Psoas muscle (tissue), 7 donors: ENCODE measurements at regions not wholly inside any gene's neighbourhood (a gene's known extent, or its start where the extent isn't known, plus 50 kb on each side); places are given as distances from the start of the nearest gene placed in this dataset.

ENCODE experiments used
- ATAC-seq, 4 donors: fragments of 200-7000 bp; cut with Tn5 transposase; one replicate each; pipeline ENCODE4 v1.9.1; 2020; ENCODE audit warnings: moderate library complexity in 3 of 4, mild to moderate bottlenecking in 2 of 4
- DNase-seq, 2 donors: peaks; one replicate each; pipeline ENCODE4 v3.0.0-alpha.2; 2020
- H3K27ac ChIP-seq: fragments of 200-600 bp; one replicate; pipeline ENCODE4 v1.8.0; 2022
- H3K27me3 ChIP-seq, 3 donors: fragments of 200-600 bp in 1 of 3; one replicate each; pipeline versions ENCODE4 v1.6.1 to v1.8.0; 2013 to 2022; ENCODE audit warnings: low read length in 2 of 3, mild to moderate bottlenecking in 2 of 3, moderate library complexity in 1 of 3; ENCODE audit not compliant: insufficient read depth in 3 of 3
- H3K36me3 ChIP-seq, 2 donors: fragments of 200-600 bp in 1 of 2; one replicate each; pipeline versions ENCODE4 v1.6.1 to v1.8.0; 2013 to 2022; ENCODE audit warnings: low read depth in 1 of 2, mild to moderate bottlenecking in 1 of 2, moderate library complexity in 1 of 2; ENCODE audit not compliant: insufficient read depth in 1 of 2
- H3K4me1 ChIP-seq: fragments of 200-600 bp; one replicate; pipeline ENCODE4 v1.8.0; 2022
- H3K4me3 ChIP-seq: fragments of 200-600 bp; one replicate; pipeline ENCODE4 v1.8.0; 2022; ENCODE audit warnings: mild to moderate bottlenecking
- H3K9me3 ChIP-seq: fragments of 200-600 bp; one replicate; pipeline ENCODE4 v1.8.0; 2022
- WGBS, 3 donors: extraction: QIAGEN DNeasy Blood & Tissue Kit; methylation state at CpG; one replicate each; pipeline versions ENCODE4 v1.1.6 to v1.1.7; 2013; 5-methylcytosine and 5-hydroxymethylcytosine counted together
- intact Hi-C, 2 donors: fragments of 100-400 bp; cut with DNase I; formaldehyde crosslinking; loops; one replicate each; pipeline versions ENCODE4 v1.11.0 to v1.14.2; 2022
- TF ChIP-seq, protein P1 (sequence below): fragments of 200-600 bp; IDR thresholded peaks from one replicate; pipeline ENCODE4 v1.8.0; 2022; ENCODE audit warnings: antibody characterized with exemption
- donor health status: healthy with polysubstance abuse.
- donor health status: DM: no; HTN: no; CAD: no; lungs with moderate emphysema.
- donor health status: Bipolar disorder and iron deficiency.
- donor health status: healthy.
- donor health status: DM: yes; HTN: yes; CAD: no.
- donor health status: DM: no; HTN: no; CAD: no.
- donor health status: DM: yes; HTN: yes; CAD: no.

DNA sequence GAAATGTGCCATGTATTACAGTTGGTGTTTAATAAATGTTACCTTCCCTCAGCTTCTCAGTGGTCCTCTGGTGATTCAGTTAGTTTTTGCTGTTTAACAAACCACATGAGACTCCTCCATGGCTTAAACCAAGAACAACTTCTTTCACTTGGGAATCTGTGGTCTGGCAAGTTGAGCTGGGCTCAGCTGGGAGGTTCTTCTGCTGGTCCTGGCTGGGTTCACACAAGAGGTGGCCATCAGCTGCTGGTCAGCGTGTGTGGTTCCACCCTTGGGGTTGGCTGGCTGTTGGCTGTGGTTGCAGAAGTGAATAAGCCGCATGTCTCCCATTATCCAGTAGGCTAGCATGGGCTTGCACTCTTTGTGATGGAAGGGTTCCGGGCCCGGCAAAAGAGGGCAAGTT is 160.5 kb downstream of the MIAT start:
- no peak overlapping the region for H3K4me3 ChIP-seq
- H3K36me3 ChIP-seq = no peaks in the 10 kb centered on the region
- H3K4me1 ChIP-seq = no peaks in the 10 kb centered on the region
- H3K27ac ChIP-seq = no peak overlapping the region
- WGBS, 3 donors = 56 to 74% (median 63%) methylated on average over 4 of the region's 4 CpGs
- ATAC-seq = no peak
- H3K27me3 ChIP-seq = no peaks in the 10 kb centered on the region
- no peak for DNase-seq
- intact Hi-C loops = no loop called here
- TF ChIP-seq, protein P1, sequence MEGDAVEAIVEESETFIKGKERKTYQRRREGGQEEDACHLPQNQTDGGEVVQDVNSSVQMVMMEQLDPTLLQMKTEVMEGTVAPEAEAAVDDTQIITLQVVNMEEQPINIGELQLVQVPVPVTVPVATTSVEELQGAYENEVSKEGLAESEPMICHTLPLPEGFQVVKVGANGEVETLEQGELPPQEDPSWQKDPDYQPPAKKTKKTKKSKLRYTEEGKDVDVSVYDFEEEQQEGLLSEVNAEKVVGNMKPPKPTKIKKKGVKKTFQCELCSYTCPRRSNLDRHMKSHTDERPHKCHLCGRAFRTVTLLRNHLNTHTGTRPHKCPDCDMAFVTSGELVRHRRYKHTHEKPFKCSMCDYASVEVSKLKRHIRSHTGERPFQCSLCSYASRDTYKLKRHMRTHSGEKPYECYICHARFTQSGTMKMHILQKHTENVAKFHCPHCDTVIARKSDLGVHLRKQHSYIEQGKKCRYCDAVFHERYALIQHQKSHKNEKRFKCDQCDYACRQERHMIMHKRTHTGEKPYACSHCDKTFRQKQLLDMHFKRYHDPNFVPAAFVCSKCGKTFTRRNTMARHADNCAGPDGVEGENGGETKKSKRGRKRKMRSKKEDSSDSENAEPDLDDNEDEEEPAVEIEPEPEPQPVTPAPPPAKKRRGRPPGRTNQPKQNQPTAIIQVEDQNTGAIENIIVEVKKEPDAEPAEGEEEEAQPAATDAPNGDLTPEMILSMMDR = no peak
- H3K9me3 ChIP-seq = peaks cover 11% of the 10 kb centered on the region

DNA sequence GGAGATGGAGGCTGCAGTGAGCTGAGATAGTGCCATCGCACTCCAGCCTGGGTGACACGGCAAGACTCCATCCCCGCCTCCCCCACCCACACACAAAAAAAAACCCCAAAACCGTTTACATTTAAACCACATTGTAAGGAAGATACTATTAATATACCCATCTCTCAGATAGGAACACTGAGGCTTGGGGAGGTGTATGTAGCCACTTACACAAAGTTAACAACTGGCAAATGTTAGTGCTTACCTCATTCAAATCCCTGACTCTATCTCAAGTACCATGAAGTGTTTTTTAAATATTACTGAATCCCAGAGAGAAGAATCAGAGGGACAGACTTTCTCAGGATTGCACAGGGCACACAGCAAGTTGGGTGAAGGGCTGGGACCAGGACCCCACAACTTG is 164.5 kb downstream of the MIAT start:
- TF ChIP-seq, protein P1 = no peak
- WGBS, 3 donors = 89 to 91% (median 90%) methylated on average over 4 of the region's 4 CpGs
- intact Hi-C loops = no loop called here
- Histone ChIP-seq H3K27me3 (no peaks in the 10 kb centered on the region), H3K9me3 (peaks cover 11% of the 10 kb centered on the region), H3K4me3 (no peak overlapping the region), H3K4me1 (no peaks in the 10 kb centered on the region), H3K27ac (no peak overlapping the region), H3K36me3 (no peaks in the 10 kb centered on the region)
- ATAC-seq (no peak), DNase-seq (no peak)

DNA sequence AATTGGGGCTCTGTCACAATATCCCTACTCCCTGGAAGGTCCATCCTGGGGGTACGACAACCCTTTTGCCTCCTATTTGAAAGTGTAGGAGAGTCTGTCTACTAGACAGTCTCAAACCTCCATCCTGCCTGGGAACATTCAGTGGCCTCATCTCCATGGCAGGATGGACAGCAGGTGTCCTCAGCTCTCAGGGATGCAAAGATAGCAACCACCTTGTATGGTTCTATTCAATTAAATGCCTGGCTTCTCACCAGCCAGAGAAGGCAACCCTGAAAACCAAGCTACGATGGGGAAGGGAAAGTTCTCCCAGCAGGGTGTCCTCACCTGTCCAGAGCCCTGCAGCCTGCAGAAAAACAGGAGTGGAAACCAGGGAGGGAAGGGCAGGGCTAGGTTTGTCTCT is 164.9 kb downstream of the MIAT start:
- Histone ChIP-seq H3K27me3 (no peaks in the 10 kb centered on the region), H3K27ac (no peak overlapping the region), H3K4me3 (no peak overlapping the region), H3K4me1 (no peaks in the 10 kb centered on the region), H3K9me3 (peaks cover 11% of the 10 kb centered on the region), H3K36me3 (no peaks in the 10 kb centered on the region)
- 53 to 57% (median 55%) methylated on average over 2 of the region's 2 CpGs for WGBS, 3 donors
- no peak for DNase-seq
- ATAC-seq = no peak
- intact Hi-C loops = no loop called here
- TF ChIP-seq, protein P1 = no peak

DNA sequence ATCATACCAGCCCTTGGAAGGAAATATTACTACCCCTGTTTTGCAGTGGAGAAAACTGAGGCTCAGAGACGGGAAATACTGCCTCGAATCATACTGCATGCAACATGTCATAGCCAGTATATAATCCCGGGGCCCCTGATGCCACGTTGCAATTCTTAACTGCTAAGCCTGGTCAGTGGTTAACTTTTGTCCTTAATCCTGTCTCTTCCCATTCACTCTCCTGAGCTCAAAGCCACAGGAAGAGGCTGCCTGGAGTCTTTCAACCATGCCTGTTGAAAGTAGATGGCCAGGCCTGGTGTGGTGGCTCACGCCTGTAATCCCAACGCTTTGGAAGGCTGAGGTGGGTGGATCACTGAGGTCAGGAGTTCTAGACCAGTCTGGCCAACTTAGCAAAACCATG is 166.6 kb downstream of the MIAT start:
- intact Hi-C loops = no loop called here
- TF ChIP-seq, protein P1 = no peak
- no peak for ATAC-seq
- no peak for DNase-seq
- H3K4me3 ChIP-seq = no peak overlapping the region
- no peaks in the 10 kb centered on the region for H3K4me1 ChIP-seq
- H3K27ac ChIP-seq = no peak overlapping the region
- no peaks in the 10 kb centered on the region for H3K36me3 ChIP-seq
- WGBS, 3 donors = 78 to 82% (median 81%) methylated on average over 6 of the region's 6 CpGs
- H3K27me3 ChIP-seq = no peaks in the 10 kb centered on the region
- H3K9me3 ChIP-seq = no peaks in the 10 kb centered on the region
